ENCODE measurements at regions not wholly inside any gene's neighbourhood (a gene's known extent, or its start where the extent isn't known, plus 50 kb on each side); places are given as distances from the start of the nearest gene placed in this dataset.
"Not testable (repeated sequence)": the region's sequence is repeated elsewhere in the genome, so short reads cannot be mapped to it uniquely, and the experiment has no call there.

DNA sequence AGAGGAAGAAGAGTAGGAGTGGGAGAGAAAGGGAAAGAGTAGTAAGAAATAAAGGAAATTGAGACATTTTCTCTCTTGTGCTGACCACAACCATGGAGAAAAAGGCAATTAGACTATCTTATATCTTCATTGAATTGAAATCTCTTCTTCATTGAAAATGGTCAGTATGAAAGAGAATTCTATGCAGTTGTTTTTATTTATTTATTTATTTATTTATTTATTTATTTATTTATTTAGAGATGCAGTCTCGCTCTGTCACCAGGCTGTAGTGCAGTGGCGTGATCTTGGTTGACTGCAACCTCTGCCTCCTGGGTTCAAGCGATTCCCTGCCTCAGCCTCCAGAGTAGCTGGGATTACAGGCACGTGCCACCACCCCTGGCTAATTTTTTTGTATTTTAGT is 447.1 kb downstream of the PTPRC start:
- no peak overlapping the region for H3K27ac ChIP-seq (ENCODE audit: low read length)
- no peak for DNase-seq (ENCODE audit: low read depth, low spot score)
- no CpG with 5 or more reads among the region's 4 CpGs for WGBS (ENCODE audit: insufficient coverage, insufficient read length)
- H3K4me1 ChIP-seq (ENCODE audit: control insufficient read depth, insufficient read depth, low read length) = no peaks in the 10 kb centered on the region
- H3K27me3 ChIP-seq (ENCODE audit: control insufficient read depth, insufficient read depth, low read length) = no peaks in the 10 kb centered on the region
- no peaks in the 10 kb centered on the region for H3K9me3 ChIP-seq (ENCODE audit: control insufficient read depth, insufficient read depth, low read length)
- H3K36me3 ChIP-seq (ENCODE audit: control insufficient read depth, insufficient read depth, low read length) = no peaks in the 10 kb centered on the region
- H3K4me3 ChIP-seq (ENCODE audit: low read length) = no peak overlapping the region

- H3K27me3 ChIP-seq (ENCODE audit: control insufficient read depth, insufficient read depth, low read length) = no peaks in the 10 kb centered on the region
- no peak overlapping the region for H3K27ac ChIP-seq (ENCODE audit: low read length)
- no peaks in the 10 kb centered on the region for H3K9me3 ChIP-seq (ENCODE audit: control insufficient read depth, insufficient read depth, low read length)
- H3K4me1 ChIP-seq (ENCODE audit: control insufficient read depth, insufficient read depth, low read length) = no peaks in the 10 kb centered on the region
- no peak for DNase-seq (ENCODE audit: low read depth, low spot score)
- no peaks in the 10 kb centered on the region for H3K36me3 ChIP-seq (ENCODE audit: control insufficient read depth, insufficient read depth, low read length)
- WGBS (ENCODE audit: insufficient coverage, insufficient read length) = 100% methylated on average over 2 of the region's 2 CpGs
- no peak overlapping the region for H3K4me3 ChIP-seq (ENCODE audit: low read length)
Measured at GRCh38 chr1:199087144-199087543, 448.3 kb downstream of the PTPRC start.

- Histone ChIP-seq H3K27me3 (ENCODE audit: control insufficient read depth, insufficient read depth, low read length) (no peaks in the 10 kb centered on the region), H3K4me3 (ENCODE audit: low read length) (no peak overlapping the region), H3K9me3 (ENCODE audit: control insufficient read depth, insufficient read depth, low read length) (no peaks in the 10 kb centered on the region), H3K27ac (ENCODE audit: low read length) (no peak overlapping the region), H3K36me3 (ENCODE audit: control insufficient read depth, insufficient read depth, low read length) (no peaks in the 10 kb centered on the region), H3K4me1 (ENCODE audit: control insufficient read depth, insufficient read depth, low read length) (no peaks in the 10 kb centered on the region)
- DNase-seq (ENCODE audit: low read depth, low spot score) = no peak
- no CpG with 5 or more reads among the region's 3 CpGs for WGBS (ENCODE audit: insufficient coverage, insufficient read length)
Measured at GRCh38 chr1:199089393-199090122, 450.7 kb downstream of the PTPRC start.

GRCh38 chr1:199095628-199096027 is 456.8 kb downstream of the PTPRC start:
- not testable (repeated sequence) for H3K36me3 ChIP-seq (ENCODE audit: control insufficient read depth, insufficient read depth, low read length); H3K27me3 ChIP-seq (ENCODE audit: control insufficient read depth, insufficient read depth, low read length); H3K4me1 ChIP-seq (ENCODE audit: control insufficient read depth, insufficient read depth, low read length); H3K9me3 ChIP-seq (ENCODE audit: control insufficient read depth, insufficient read depth, low read length); DNase-seq (ENCODE audit: low read depth, low spot score); H3K4me3 ChIP-seq (ENCODE audit: low read length); H3K27ac ChIP-seq (ENCODE audit: low read length)
- WGBS (ENCODE audit: insufficient coverage, insufficient read length) = no CpG with 5 or more reads among the region's 1 CpG

DNA sequence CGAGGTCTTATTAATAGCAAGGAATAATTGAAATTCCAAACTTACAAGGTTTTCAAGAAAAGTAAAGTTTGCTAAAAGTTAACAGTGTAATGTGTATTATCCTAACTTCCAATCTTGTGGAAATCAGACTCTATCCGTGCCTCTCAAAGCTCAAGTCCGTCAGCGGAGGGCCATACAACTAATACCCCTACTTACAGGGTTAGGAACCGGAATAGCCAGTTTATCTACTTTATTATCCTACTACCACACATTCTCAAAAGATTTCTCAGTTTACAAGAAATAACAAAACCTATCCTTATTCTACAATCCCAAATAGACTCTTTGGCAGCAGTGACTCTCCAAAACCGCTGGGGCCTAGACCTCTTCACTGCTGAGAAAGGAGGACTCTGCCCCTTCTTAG is 457.8 kb downstream of the PTPRC start:
- Histone ChIP-seq H3K36me3 (ENCODE audit: control insufficient read depth, insufficient read depth, low read length) (no peaks in the 10 kb centered on the region), H3K4me3 (ENCODE audit: low read length) (no peak overlapping the region), H3K27ac (ENCODE audit: low read length) (no peak overlapping the region), H3K27me3 (ENCODE audit: control insufficient read depth, insufficient read depth, low read length) (no peaks in the 10 kb centered on the region), H3K9me3 (ENCODE audit: control insufficient read depth, insufficient read depth, low read length) (no peaks in the 10 kb centered on the region), H3K4me1 (ENCODE audit: control insufficient read depth, insufficient read depth, low read length) (no peaks in the 10 kb centered on the region)
- no CpG with 5 or more reads among the region's 6 CpGs for WGBS (ENCODE audit: insufficient coverage, insufficient read length)
- no peak for DNase-seq (ENCODE audit: low read depth, low spot score)

GRCh38 chr1:199098468-199098867 is 459.6 kb downstream of the PTPRC start:
- H3K4me1 ChIP-seq (ENCODE audit: control insufficient read depth, insufficient read depth, low read length) = no peaks in the 10 kb centered on the region
- WGBS (ENCODE audit: insufficient coverage, insufficient read length) = no CpG with 5 or more reads among the region's 5 CpGs
- H3K36me3 ChIP-seq (ENCODE audit: control insufficient read depth, insufficient read depth, low read length) = no peaks in the 10 kb centered on the region
- H3K27ac ChIP-seq (ENCODE audit: low read length) = no peak overlapping the region
- H3K9me3 ChIP-seq (ENCODE audit: control insufficient read depth, insufficient read depth, low read length) = no peaks in the 10 kb centered on the region
- H3K27me3 ChIP-seq (ENCODE audit: control insufficient read depth, insufficient read depth, low read length) = no peaks in the 10 kb centered on the region
- no peak overlapping the region for H3K4me3 ChIP-seq (ENCODE audit: low read length)
- no peak for DNase-seq (ENCODE audit: low read depth, low spot score)

GRCh38 chr1:199101139-199101538 is 462.3 kb downstream of the PTPRC start:
- Histone ChIP-seq H3K27ac (ENCODE audit: low read length) (no peak overlapping the region), H3K27me3 (ENCODE audit: control insufficient read depth, insufficient read depth, low read length) (no peaks in the 10 kb centered on the region), H3K4me3 (ENCODE audit: low read length) (no peak overlapping the region), H3K4me1 (ENCODE audit: control insufficient read depth, insufficient read depth, low read length) (no peaks in the 10 kb centered on the region), H3K9me3 (ENCODE audit: control insufficient read depth, insufficient read depth, low read length) (no peaks in the 10 kb centered on the region), H3K36me3 (ENCODE audit: control insufficient read depth, insufficient read depth, low read length) (no peaks in the 10 kb centered on the region)
- WGBS (ENCODE audit: insufficient coverage, insufficient read length) = no CpG with 5 or more reads among the region's 5 CpGs
- no peak for DNase-seq (ENCODE audit: low read depth, low spot score)

DNA sequence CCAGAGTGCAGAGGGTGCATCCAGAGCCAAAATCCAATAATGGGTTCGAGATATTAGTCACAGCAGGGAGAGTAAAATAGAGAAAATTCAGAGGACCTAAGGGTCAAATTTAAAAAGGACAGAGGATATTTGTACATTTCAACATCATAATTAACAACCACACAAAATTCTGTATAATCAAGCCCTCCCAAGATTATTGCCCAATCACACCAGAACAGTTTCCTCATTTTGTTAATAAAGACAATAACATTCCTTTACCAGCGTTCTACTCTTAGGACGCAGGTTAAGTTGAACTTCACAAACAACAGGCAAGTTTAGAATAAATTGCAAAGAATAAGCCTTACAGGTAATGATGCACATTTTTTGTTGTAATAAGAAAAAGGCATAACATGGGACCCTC is 462.8 kb downstream of the PTPRC start:
- Histone ChIP-seq H3K27ac (ENCODE audit: low read length) (no peak overlapping the region), H3K9me3 (ENCODE audit: control insufficient read depth, insufficient read depth, low read length) (no peaks in the 10 kb centered on the region), H3K4me3 (ENCODE audit: low read length) (no peak overlapping the region), H3K4me1 (ENCODE audit: control insufficient read depth, insufficient read depth, low read length) (no peaks in the 10 kb centered on the region), H3K36me3 (ENCODE audit: control insufficient read depth, insufficient read depth, low read length) (no peaks in the 10 kb centered on the region), H3K27me3 (ENCODE audit: control insufficient read depth, insufficient read depth, low read length) (no peaks in the 10 kb centered on the region)
- no peak for DNase-seq (ENCODE audit: low read depth, low spot score)
- no CpG with 5 or more reads among the region's 3 CpGs for WGBS (ENCODE audit: insufficient coverage, insufficient read length)

DNA sequence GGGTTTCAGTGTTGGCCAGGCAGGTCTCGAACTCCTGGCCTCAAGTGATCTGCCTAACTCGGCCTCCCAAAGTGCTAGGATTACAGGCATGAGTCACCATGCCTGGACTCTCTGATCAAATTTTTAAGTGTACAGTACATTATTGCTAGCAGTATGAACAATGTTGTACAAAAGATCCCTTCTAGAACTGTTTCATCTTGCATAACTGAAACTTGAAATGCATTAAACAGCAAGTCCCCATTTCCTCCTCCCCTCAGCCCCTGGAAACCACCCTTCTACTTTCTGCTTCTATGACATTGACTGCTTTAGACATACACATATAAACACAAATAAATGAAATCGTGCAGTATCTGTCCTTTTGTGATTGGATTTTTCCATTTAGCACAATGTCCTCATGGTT is 463.4 kb downstream of the PTPRC start:
- no peaks in the 10 kb centered on the region for H3K36me3 ChIP-seq (ENCODE audit: control insufficient read depth, insufficient read depth, low read length)
- H3K27ac ChIP-seq (ENCODE audit: low read length) = no peak overlapping the region
- no peaks in the 10 kb centered on the region for H3K9me3 ChIP-seq (ENCODE audit: control insufficient read depth, insufficient read depth, low read length)
- no peaks in the 10 kb centered on the region for H3K4me1 ChIP-seq (ENCODE audit: control insufficient read depth, insufficient read depth, low read length)
- H3K4me3 ChIP-seq (ENCODE audit: low read length) = no peak overlapping the region
- no CpG with 5 or more reads among the region's 3 CpGs for WGBS (ENCODE audit: insufficient coverage, insufficient read length)
- H3K27me3 ChIP-seq (ENCODE audit: control insufficient read depth, insufficient read depth, low read length) = no peaks in the 10 kb centered on the region
- DNase-seq (ENCODE audit: low read depth, low spot score) = no peak

DNA sequence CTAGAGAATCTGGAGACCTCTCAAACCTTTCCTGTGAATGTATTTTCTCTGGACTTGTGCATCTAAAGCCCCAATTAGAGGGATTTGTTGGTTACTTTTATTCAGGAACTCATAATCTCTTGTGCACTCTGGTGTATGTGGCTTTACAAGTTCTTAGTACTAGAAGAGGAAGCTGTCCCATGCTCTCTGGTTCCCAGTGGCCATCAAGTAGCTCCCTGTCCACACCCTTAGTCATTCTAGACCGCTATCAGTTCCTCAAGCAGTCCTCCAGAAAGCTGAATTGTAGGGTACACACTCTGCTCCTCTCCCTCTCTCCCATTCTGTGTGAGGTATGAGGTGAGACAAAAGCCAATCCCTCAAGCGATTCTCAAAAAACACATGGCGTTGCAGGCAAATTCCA is 470.3 kb downstream of the PTPRC start:
- no peak for DNase-seq (ENCODE audit: low read depth, low spot score)
- Histone ChIP-seq H3K27me3 (ENCODE audit: control insufficient read depth, insufficient read depth, low read length) (no peaks in the 10 kb centered on the region), H3K27ac (ENCODE audit: low read length) (no peak overlapping the region), H3K36me3 (ENCODE audit: control insufficient read depth, insufficient read depth, low read length) (no peaks in the 10 kb centered on the region), H3K9me3 (ENCODE audit: control insufficient read depth, insufficient read depth, low read length) (no peaks in the 10 kb centered on the region), H3K4me1 (ENCODE audit: control insufficient read depth, insufficient read depth, low read length) (no peaks in the 10 kb centered on the region), H3K4me3 (ENCODE audit: low read length) (no peak overlapping the region)
- WGBS (ENCODE audit: insufficient coverage, insufficient read length) = no CpG with 5 or more reads among the region's 3 CpGs

GRCh38 chr1:199112365-199112764 is 473.5 kb downstream of the PTPRC start:
- no peaks in the 10 kb centered on the region for H3K27me3 ChIP-seq (ENCODE audit: control insufficient read depth, insufficient read depth, low read length)
- no peaks in the 10 kb centered on the region for H3K4me1 ChIP-seq (ENCODE audit: control insufficient read depth, insufficient read depth, low read length)
- DNase-seq (ENCODE audit: low read depth, low spot score) = no peak
- H3K4me3 ChIP-seq (ENCODE audit: low read length) = no peak overlapping the region
- no peaks in the 10 kb centered on the region for H3K9me3 ChIP-seq (ENCODE audit: control insufficient read depth, insufficient read depth, low read length)
- no peak overlapping the region for H3K27ac ChIP-seq (ENCODE audit: low read length)
- H3K36me3 ChIP-seq (ENCODE audit: control insufficient read depth, insufficient read depth, low read length) = no peaks in the 10 kb centered on the region
